Mesenchymal stem cell (in vitro differentiated cells and primary cell): ENCODE measurements at regions not wholly inside any gene's neighbourhood (a gene's known extent, or its start where the extent isn't known, plus 50 kb on each side); places are given as distances from the start of the nearest gene placed in this dataset.

Experiments used
- DNase-seq: peaks from one replicate; pipeline ENCODE4 v3.0.0-alpha.2; 2013
- H2AFZ ChIP-seq: one replicate; pipeline ENCODE4 v1.6.1; 2013; ENCODE audit warnings: low read depth, mild to moderate bottlenecking, control low read depth, inconsistent platforms, low read length, moderate library complexity
- H2AK5ac ChIP-seq: 2 replicates; pipeline ENCODE4 v1.6.1; 2013; ENCODE audit warnings: low read length, moderate library complexity, mild to moderate bottlenecking, inconsistent platforms; ENCODE audit not compliant: severe bottlenecking
- H2BK120ac ChIP-seq: one replicate; pipeline ENCODE4 v1.6.1; 2013; ENCODE audit warnings: low read depth, mild to moderate bottlenecking, inconsistent platforms, low read length, moderate library complexity
- H2BK12ac ChIP-seq, 2 experiments: one replicate each; pipeline ENCODE4 v1.6.1; 2013; ENCODE audit warnings: inconsistent platforms in 2 of 2, low read length in 2 of 2, mild to moderate bottlenecking in 2 of 2, moderate library complexity in 2 of 2, control low read depth in 1 of 2
- H2BK15ac ChIP-seq: one replicate; pipeline ENCODE4 v1.6.1; 2013; ENCODE audit warnings: mild to moderate bottlenecking, low read depth, inconsistent platforms; ENCODE audit not compliant: poor library complexity, severe bottlenecking
- H2BK5ac ChIP-seq: 2 replicates; pipeline ENCODE4 v1.6.1; 2013; ENCODE audit warnings: low read depth, mild to moderate bottlenecking, low read length, control low read depth, inconsistent platforms; ENCODE audit not compliant: poor library complexity, severe bottlenecking
- H3K14ac ChIP-seq, 2 experiments: one replicate each; pipeline ENCODE4 v1.6.1; 2013; ENCODE audit warnings: inconsistent platforms in 2 of 2, low read length in 2 of 2, control low read depth in 1 of 2, mild to moderate bottlenecking in 1 of 2, moderate library complexity in 1 of 2
- H3K18ac ChIP-seq, 2 experiments: one replicate each; pipeline ENCODE4 v1.6.1; 2013; ENCODE audit warnings: inconsistent platforms in 2 of 2, low read length in 2 of 2, control low read depth in 1 of 2, low read depth in 1 of 2, mild to moderate bottlenecking in 1 of 2
- H3K23ac ChIP-seq, 2 experiments: one replicate each; pipeline ENCODE4 v1.6.1; 2013; ENCODE audit warnings: inconsistent platforms in 2 of 2, low read length in 2 of 2, mild to moderate bottlenecking in 2 of 2, moderate library complexity in 2 of 2, control low read depth in 1 of 2
- H3K27ac ChIP-seq: 2 replicates; pipeline ENCODE4 v1.5.1; 2013; ENCODE audit warnings: mild to moderate bottlenecking, moderate library complexity, low read length, control low read depth, inconsistent platforms; ENCODE audit not compliant: poor library complexity, severe bottlenecking
- H3K27me3 ChIP-seq, 2 experiments: 2 replicates each; pipeline versions ENCODE4 v1.6.1 to v1.7.0; 2013; ENCODE audit warnings: low read length in 2 of 2, mild to moderate bottlenecking in 2 of 2, moderate library complexity in 2 of 2, control low read depth in 1 of 2, inconsistent platforms in 1 of 2; ENCODE audit not compliant: control insufficient read depth in 1 of 2, insufficient read depth in 1 of 2
- H3K36me3 ChIP-seq, 2 experiments: 2 replicates each; pipeline versions ENCODE4 v1.6.1 to v1.7.0; 2013; ENCODE audit warnings: low read length in 2 of 2, control low read depth in 1 of 2, inconsistent platforms in 1 of 2, low read depth in 1 of 2, mild to moderate bottlenecking in 1 of 2; ENCODE audit not compliant: insufficient read depth in 2 of 2, control insufficient read depth in 1 of 2
- H3K4ac ChIP-seq, 2 experiments: one replicate each; pipeline ENCODE4 v1.6.1; 2013; ENCODE audit warnings: inconsistent platforms in 2 of 2, low read length in 2 of 2, mild to moderate bottlenecking in 2 of 2, moderate library complexity in 2 of 2, control low read depth in 1 of 2, low read depth in 1 of 2
- H3K4me1 ChIP-seq: 2 replicates; pipeline ENCODE4 v1.6.1; 2013; ENCODE audit warnings: low read depth, low read length, control low read depth; ENCODE audit not compliant: control insufficient read depth, insufficient read depth
- H3K4me2 ChIP-seq: 2 replicates; pipeline ENCODE4 v1.6.1; 2013; ENCODE audit warnings: low read length, mild to moderate bottlenecking, inconsistent platforms; ENCODE audit not compliant: poor library complexity, severe bottlenecking
- H3K4me3 ChIP-seq, 2 experiments: 2 replicates each; pipeline versions ENCODE4 v1.5.1 to v1.7.0; 2013; ENCODE audit warnings: low read length in 2 of 2, mild to moderate bottlenecking in 2 of 2, control low read depth in 1 of 2, low read depth in 1 of 2; ENCODE audit not compliant: insufficient read depth in 1 of 2
- H3K79me1 ChIP-seq: replicated peaks from 2 replicates; pipeline ENCODE4 v1.6.1; 2013; ENCODE audit warnings: mild to moderate bottlenecking, control low read depth, low read length, inconsistent platforms; ENCODE audit not compliant: poor library complexity, severe bottlenecking
- H3K9ac ChIP-seq: 2 replicates; pipeline ENCODE4 v1.7.0; 2013; ENCODE audit warnings: mild to moderate bottlenecking, low read length, moderate library complexity
- H3K9me3 ChIP-seq: 2 replicates; pipeline ENCODE4 v1.7.0; 2013; ENCODE audit warnings: mild to moderate bottlenecking, low read length; ENCODE audit not compliant: control insufficient read depth
- H4K8ac ChIP-seq: one replicate; pipeline ENCODE4 v1.6.1; 2013; ENCODE audit warnings: inconsistent platforms, mild to moderate bottlenecking, low read length, moderate library complexity
- H4K91ac ChIP-seq: one replicate; pipeline ENCODE4 v1.6.1; 2013; ENCODE audit warnings: mild to moderate bottlenecking, low read length, inconsistent platforms
- WGBS: methylation state at CpG from one replicate; pipeline ENCODE4 v1.1.7; 2013; ENCODE audit warnings: mixed read lengths; 5-methylcytosine and 5-hydroxymethylcytosine counted together

GRCh38 chr5:2575292-2575691 lies 176.2 kb downstream of the IRX2 start:
- Histone ChIP-seq H2BK12ac (no peak overlapping the region), H3K9ac (no peak overlapping the region), H3K79me1 (no peaks in the 10 kb centered on the region), H3K14ac (no peak overlapping the region), H3K18ac (no peak overlapping the region), H2AFZ (no peak overlapping the region), H2BK120ac (no peak overlapping the region), H3K23ac (no peak overlapping the region), H3K27me3 (no peaks in the 10 kb centered on the region), H3K4me1 (no peaks in the 10 kb centered on the region), H3K27ac (no peak overlapping the region), H3K36me3 (no peaks in the 10 kb centered on the region), H3K4me2 (no peak overlapping the region), H2BK5ac (no peak overlapping the region), H4K8ac (no peak overlapping the region), H3K9me3 (no peaks in the 10 kb centered on the region), H3K4me3 (no peak overlapping the region), H2BK15ac (no peak overlapping the region), H2AK5ac (no peak overlapping the region), H4K91ac (no peak overlapping the region), H3K4ac (no peak overlapping the region)
- DNase-seq = no peak
- WGBS = 19% methylated on average over 3 of the region's 3 CpGs

GRCh38 chr5:2574155-2574554 lies 177.3 kb downstream of the IRX2 start:
- 80% methylated on average over 5 of the region's 5 CpGs for WGBS

DNA sequence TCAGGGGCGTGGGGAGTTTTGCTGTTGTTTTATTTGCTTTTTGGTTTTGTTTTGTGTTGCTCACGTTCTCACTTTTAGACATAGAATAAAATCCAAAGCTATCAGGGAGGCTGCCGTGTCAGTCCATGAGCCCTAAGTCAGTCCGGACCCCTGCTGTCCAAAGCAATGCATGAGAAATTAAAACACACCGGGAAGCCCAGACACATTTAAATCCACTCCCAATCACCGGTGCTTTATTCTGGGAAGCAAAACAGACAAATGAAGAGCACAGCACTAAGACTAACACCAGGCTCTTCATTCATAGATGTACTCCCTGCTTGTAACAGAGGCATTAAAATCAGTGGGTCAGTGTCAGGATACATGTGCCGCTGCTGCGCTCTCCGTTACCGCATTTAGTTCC lies 180.9 kb downstream of the IRX2 start:
- Histone ChIP-seq H3K9ac (no peak overlapping the region), H4K8ac (no peak overlapping the region)

More at GRCh38 chr5:2574155-2574554, 177.3 kb downstream of the IRX2 start:
- no peak overlapping the region for H2BK15ac ChIP-seq
- no peaks in the 10 kb centered on the region for H3K79me1 ChIP-seq
- H2AFZ ChIP-seq = no peak overlapping the region
- H3K9me3 ChIP-seq = no peaks in the 10 kb centered on the region
- H2AK5ac ChIP-seq = no peak overlapping the region
- H3K27me3 ChIP-seq = no peaks in the 10 kb centered on the region
- H3K4me2 ChIP-seq = no peak overlapping the region
- H3K14ac ChIP-seq = no peak overlapping the region
- no peak overlapping the region for H3K4me3 ChIP-seq
- DNase-seq = no peak
- no peak overlapping the region for H4K91ac ChIP-seq
- no peak overlapping the region for H3K4ac ChIP-seq
- H3K4me1 ChIP-seq = no peaks in the 10 kb centered on the region
- H3K18ac ChIP-seq = no peak overlapping the region
- no peaks in the 10 kb centered on the region for H3K36me3 ChIP-seq
- no peak overlapping the region for H3K9ac ChIP-seq
- H2BK5ac ChIP-seq = no peak overlapping the region
- H4K8ac ChIP-seq = no peak overlapping the region
- H2BK12ac ChIP-seq = no peak overlapping the region
- no peak overlapping the region for H2BK120ac ChIP-seq
- no peak overlapping the region for H3K27ac ChIP-seq
- H3K23ac ChIP-seq = no peak overlapping the region

GRCh38 chr5:2569774-2570542 lies 181.5 kb downstream of the IRX2 start:
- Histone ChIP-seq H4K91ac (no peak overlapping the region), H3K27ac (no peak overlapping the region), H2BK120ac (no peak overlapping the region), H2BK15ac (no peak overlapping the region), H3K23ac (no peak overlapping the region), H4K8ac (no peak overlapping the region), H3K79me1 (no peaks in the 10 kb centered on the region), H2AFZ (no peak overlapping the region), H3K4me2 (no peak overlapping the region), H2BK5ac (no peak overlapping the region), H3K36me3 (no peaks in the 10 kb centered on the region), H3K4ac (no peak overlapping the region), H2BK12ac (no peak overlapping the region), H3K9me3 (no peaks in the 10 kb centered on the region), H3K4me1 (no peaks in the 10 kb centered on the region), H3K18ac (no peak overlapping the region), H3K4me3 (no peak overlapping the region), H3K14ac (no peak overlapping the region), H3K9ac (no peak overlapping the region), H3K27me3 (no peaks in the 10 kb centered on the region), H2AK5ac (no peak overlapping the region)
- 71% methylated on average over 15 of the region's 15 CpGs for WGBS
- no peak for DNase-seq

More for the DNA sequence above, 180.9 kb downstream of the IRX2 start:
- Histone ChIP-seq H3K36me3 (no peaks in the 10 kb centered on the region), H2BK120ac (no peak overlapping the region), H3K14ac (no peak overlapping the region), H2BK12ac (no peak overlapping the region), H3K4ac (no peak overlapping the region), H3K4me2 (no peak overlapping the region), H3K23ac (no peak overlapping the region), H2BK15ac (no peak overlapping the region), H3K4me3 (no peak overlapping the region), H2AFZ (no peak overlapping the region), H3K18ac (no peak overlapping the region), H3K27ac (no peak overlapping the region), H3K4me1 (no peaks in the 10 kb centered on the region), H4K91ac (no peak overlapping the region), H3K79me1 (no peaks in the 10 kb centered on the region), H3K27me3 (no peaks in the 10 kb centered on the region), H2BK5ac (no peak overlapping the region), H2AK5ac (no peak overlapping the region), H3K9me3 (no peaks in the 10 kb centered on the region)
- 83% methylated on average over 10 of the region's 10 CpGs for WGBS
- no peak for DNase-seq
